Endothelial cell of umbilical vein (primary cell): ENCODE measurements at regions not wholly inside any gene's neighbourhood (a gene's known extent, or its start where the extent isn't known, plus 50 kb on each side); places are given as distances from the start of the nearest gene placed in this dataset.

ENCODE experiments used
- BruUV-seq: library from RNA; stranded (reverse); fragments of 400-500 nt; replicated peaks from 2 replicates; lab custom pipeline; 2021; lab: Mats Ljungman, UMichigan
- CTCF ChIA-PET: fragments of 300-600, 350-600 bp; sonication (Branson Sonifier 250); formaldehyde crosslinking; loops from one replicate; lab custom pipeline; 2021; ENCODE audit warnings: antibody characterized with exemption, inconsistent platforms; lab: Charles Lee
- POLR2A ChIA-PET: fragments of 300-600, 350-600 bp; sonication (Branson Sonifier 250); formaldehyde crosslinking; loops from one replicate; lab custom pipeline; 2021; ENCODE audit warnings: antibody characterized with exemption, inconsistent platforms; lab: Charles Lee
- DNase-seq: peaks from one replicate; pipeline ENCODE4 v3.0.0-alpha.2; 2011; ENCODE audit warnings: low read depth, low spot score
- FAIRE-seq: peaks from 2 replicates; lab custom pipeline; 2011; peaks lifted over from hg19 to GRCh38; lab: Jason Lieb, UNC
- H2AFZ ChIP-seq: 2 replicates; pipeline ENCODE4 v1.6.0; 2012; ENCODE audit warnings: low read depth, low read length, control low read depth, inconsistent platforms
- H3K27ac ChIP-seq: 2 replicates; pipeline ENCODE4 v1.5.1; 2011; ENCODE audit warnings: low read depth, mild to moderate bottlenecking, control low read depth, low read length, moderate library complexity; ENCODE audit not compliant: insufficient read depth
- H3K27me3 ChIP-seq, 2 experiments: 2 replicates each; pipeline versions ENCODE4 v1.6.0 to v1.6.1; 2011; ENCODE audit warnings: low read length in 2 of 2, mixed read lengths in 1 of 2; ENCODE audit not compliant: control insufficient read depth in 2 of 2, insufficient read depth in 2 of 2
- H3K36me3 ChIP-seq, 2 experiments: 2 replicates in 1 of 2; 3 replicates in 1 of 2; pipeline ENCODE4 v1.5.1; 2011; ENCODE audit warnings: low read length in 2 of 2, mild to moderate bottlenecking in 1 of 2, moderate library complexity in 1 of 2; ENCODE audit not compliant: control insufficient read depth in 2 of 2, insufficient read depth in 2 of 2; ENCODE audit errors: extremely low read depth in 1 of 2
- H3K4me1 ChIP-seq: 3 replicates; pipeline ENCODE4 v1.5.1; 2011; ENCODE audit warnings: mild to moderate bottlenecking, low read length; ENCODE audit not compliant: control insufficient read depth, insufficient read depth; ENCODE audit errors: extremely low read depth
- H3K4me2 ChIP-seq: 2 replicates; pipeline ENCODE4 v1.6.1; 2011; ENCODE audit warnings: low read length, control low read depth, mixed read lengths; ENCODE audit not compliant: insufficient read depth
- H3K4me3 ChIP-seq, 3 experiments: fragments of 200-600 bp in 1 of 3; sonication (generic), shearing (Covaris generic) in 1 of 3; replicated peaks in 1 of 3; 2 replicates each; pipeline ENCODE4 v1.5.1; 2011 to 2016; ENCODE audit warnings: control low read depth in 3 of 3, low read length in 3 of 3, mild to moderate bottlenecking in 2 of 3, inconsistent platforms in 1 of 3, low read depth in 1 of 3, moderate library complexity in 1 of 3; ENCODE audit not compliant: insufficient read depth in 1 of 3
- H3K79me2 ChIP-seq: 2 replicates; pipeline ENCODE4 v1.6.0; 2012; ENCODE audit warnings: low read length, inconsistent platforms; ENCODE audit not compliant: control insufficient read depth, insufficient read depth
- H3K9ac ChIP-seq: replicated peaks from 2 replicates; pipeline ENCODE3; 2011; ENCODE audit warnings: low read length, control low read depth; ENCODE audit not compliant: insufficient read depth; ENCODE audit errors: extremely low read depth
- H3K9me1 ChIP-seq: replicated peaks from 3 replicates; pipeline ENCODE4 v1.6.0; 2011; ENCODE audit warnings: mild to moderate bottlenecking, low read length; ENCODE audit not compliant: control insufficient read depth, insufficient read depth; ENCODE audit errors: extremely low read depth
- H3K9me3 ChIP-seq: replicated peaks from 2 replicates; pipeline ENCODE4 v1.5.1; 2012; ENCODE audit warnings: low read length, inconsistent platforms; ENCODE audit not compliant: control insufficient read depth, insufficient read depth
- H4K20me1 ChIP-seq: replicated peaks from 2 replicates; pipeline ENCODE3; 2011; ENCODE audit warnings: mild to moderate bottlenecking, low read length; ENCODE audit not compliant: control insufficient read depth, insufficient read depth; ENCODE audit errors: extremely low read depth
- CTCF ChIP-seq, 2 donors: IDR thresholded peaks; 1 replicate in 1 of 2; 2 replicates in 1 of 2; pipeline ENCODE4 v1.5.1; 2011; ENCODE audit warnings: low read length in 2 of 2, mild to moderate bottlenecking in 2 of 2, moderate library complexity in 2 of 2, control low read depth in 1 of 2, inconsistent platforms in 1 of 2, low read depth in 1 of 2; ENCODE audit not compliant: insufficient read depth in 1 of 2; ENCODE audit errors: extremely low read depth in 1 of 2
- EZH2 ChIP-seq: IDR thresholded peaks from 2 replicates; pipeline ENCODE4 v1.6.1; 2012; ENCODE audit warnings: borderline replicate concordance, low read depth, mild to moderate bottlenecking, moderate library complexity, low read length, inconsistent platforms; ENCODE audit not compliant: severe bottlenecking
- FOS ChIP-seq: IDR thresholded peaks from 2 replicates; pipeline ENCODE4 v1.6.1; 2011; ENCODE audit warnings: mild to moderate bottlenecking, low read length, moderate library complexity, borderline replicate concordance; ENCODE audit not compliant: insufficient read depth
- GATA2 ChIP-seq: IDR thresholded peaks from 2 replicates; pipeline ENCODE4 v1.7.0; 2011; ENCODE audit warnings: low read depth, mild to moderate bottlenecking, moderate library complexity, mixed read lengths, low read length; ENCODE audit not compliant: insufficient read length, insufficient read depth
- JUN ChIP-seq: IDR thresholded peaks from 2 replicates; pipeline ENCODE4 v1.6.1; 2011; ENCODE audit warnings: borderline replicate concordance, low read depth; ENCODE audit not compliant: insufficient read length, insufficient read depth
- MAX ChIP-seq: IDR thresholded peaks from 2 replicates; pipeline ENCODE4 v1.6.1; 2011; ENCODE audit not compliant: insufficient read depth, insufficient read length
- MYC ChIP-seq: IDR thresholded peaks from one replicate; pipeline ENCODE4 v1.6.1; 2011; ENCODE audit warnings: mild to moderate bottlenecking, low read depth, low read length
- POLR2A ChIP-seq: IDR thresholded peaks from 2 replicates; pipeline ENCODE4 v1.6.1; 2012; ENCODE audit warnings: low read depth, mild to moderate bottlenecking, control low read depth, low read length
- POLR2AphosphoS5 ChIP-seq: IDR thresholded peaks from 2 replicates; pipeline ENCODE4 v1.6.1; 2012; ENCODE audit warnings: low read depth, mild to moderate bottlenecking, control low read depth, low read length, moderate library complexity; ENCODE audit not compliant: insufficient read depth
- dilution Hi-C: fragments of 300-500 bp; cut with MboI; formaldehyde crosslinking; loops from one replicate; pipeline ENCODE4 v1.15.0; 2019; ENCODE audit warnings: low sequenced_read_pairs; ENCODE audit not compliant: extremely low pct_ligation_motif_present
- intact Hi-C: fragments of 100-400 bp; cut with micrococcal nuclease; formaldehyde crosslinking; loops from one replicate; pipeline ENCODE4 v1.10.0; 2022

- POLR2A ChIA-PET = no interaction called here
- intact Hi-C loops = no loop called here
- FAIRE-seq = no peak
- no peaks in the 10 kb centered on the region for H3K79me2 ChIP-seq
- no peak overlapping the region for H3K4me2 ChIP-seq
- H3K36me3 ChIP-seq = no peaks in the 10 kb centered on the region
- no peaks in the 10 kb centered on the region for H3K9me1 ChIP-seq
- H2AFZ ChIP-seq = no peak overlapping the region
- dilution Hi-C loops = no loop called here
- no peaks in the 10 kb centered on the region for H4K20me1 ChIP-seq
- H3K27me3 ChIP-seq = no peaks in the 10 kb centered on the region
- H3K4me1 ChIP-seq = no peaks in the 10 kb centered on the region
- H3K9me3 ChIP-seq = no peaks in the 10 kb centered on the region
- CTCF ChIA-PET = no interaction called here
- H3K9ac ChIP-seq = no peak overlapping the region
- no peak overlapping the region for H3K4me3 ChIP-seq
- DNase-seq = no peak
- no TSS peak for BruUV-seq
- TF ChIP-seq JUN = no peak
- TF ChIP-seq MAX = no peak
- TF ChIP-seq FOS = no peak
- TF ChIP-seq POLR2AphosphoS5 = no peak
- TF ChIP-seq EZH2 = no peak
- no peak for TF ChIP-seq GATA2
- TF ChIP-seq CTCF (IDR thresholded peaks at IDR 0.05; ENCODE audit: extremely low read depth in 1 of 2, insufficient read depth in 1 of 2, low read depth in 1 of 2, low read length in 2 of 2) = no peak
- TF ChIP-seq POLR2A = no peak
- TF ChIP-seq MYC = no peak
- no peak overlapping the region for H3K27ac ChIP-seq
Measured at GRCh38 chr2:153311432-153311831, 167.1 kb downstream of the RPRM start.
